ENCODE measurements at regions not wholly inside any gene's neighbourhood (a gene's known extent, or its start where the extent isn't known, plus 50 kb on each side); places are given as distances from the start of the nearest gene placed in this dataset.

DNA sequence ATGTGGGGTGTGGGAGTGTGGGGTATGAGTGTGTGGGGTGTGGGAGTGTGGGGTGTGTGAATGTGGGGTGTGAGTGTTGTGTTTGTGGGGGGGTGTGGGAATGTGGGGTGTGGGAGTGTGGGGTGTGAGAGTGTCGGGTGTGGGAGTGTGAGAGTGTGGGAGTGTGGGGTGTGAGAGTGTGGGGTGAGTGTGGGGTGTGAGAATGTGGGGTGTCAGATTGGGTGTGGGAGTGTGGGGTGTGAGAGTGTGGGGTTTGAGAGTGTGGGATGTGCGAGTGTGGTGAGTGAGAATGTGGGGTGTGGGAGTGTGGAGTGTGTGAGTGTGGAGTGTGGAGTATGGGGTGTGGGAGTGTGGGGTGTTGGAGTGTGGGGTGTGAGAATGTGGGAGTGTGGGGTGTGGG, 50.1 kb upstream of the EN2 start (continued):
- TF ChIP-seq ARNT2 (CRISPR knock-in tag; IDR thresholded peaks at IDR 0.05; ENCODE audit: low read depth) (no peak), TRIM24 (CRISPR knock-in tag; IDR thresholded peaks at IDR 0.05) (no peak), ZBTB3 (CRISPR knock-in tag; IDR thresholded peaks at IDR 0.05; ENCODE audit: borderline replicate concordance, low read depth) (no peak), RAD21 (CRISPR knock-in tag; IDR thresholded peaks at IDR 0.05) (no peak), NCOA2 (CRISPR knock-in tag; IDR thresholded peaks at IDR 0.05) (no peak), RFX5 (IDR thresholded peaks at IDR 0.05; ENCODE audit: low read depth, low read length) (no peak)
- TF ChIP-seq, protein P1, sequence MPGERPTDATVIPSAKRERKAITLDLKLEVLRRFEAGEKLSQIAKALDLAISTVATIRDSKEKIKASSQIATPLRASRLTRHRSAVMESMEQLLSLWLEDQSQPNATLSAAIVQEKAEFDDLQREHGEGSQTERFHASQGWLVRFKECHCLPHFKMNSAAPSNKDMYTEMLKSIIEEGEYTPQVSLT (CRISPR knock-in tag; IDR thresholded peaks at IDR 0.05; ENCODE audit: borderline replicate concordance, low read depth), result no peak
